RWPE2 (cell line): ENCODE measurements at regions not wholly inside any gene's neighbourhood (a gene's known extent, or its start where the extent isn't known, plus 50 kb on each side); places are given as distances from the start of the nearest gene placed in this dataset.

Source experiments
- ATAC-seq: fragments of 200-7000 bp; cut with Tn5 transposase; 3 replicates; pipeline ENCODE4 v1.9.1; 2021; ENCODE audit warnings: low read depth
- DNase-seq: peaks from one replicate; pipeline ENCODE4 v3.0.0-alpha.2; 2020; ENCODE audit warnings: low spot score
- H3K27ac ChIP-seq: fragments of 450-650 bp; 2 replicates; pipeline ENCODE4 v1.5.1; 2017; ENCODE audit warnings: mild to moderate bottlenecking; ENCODE audit not compliant: poor library complexity, severe bottlenecking
- H3K27me3 ChIP-seq: fragments of 250-450 bp; sonication (Bioruptor Pico); 2 replicates; pipeline ENCODE4 v1.5.1; 2021; ENCODE audit warnings: mild to moderate bottlenecking, moderate library complexity; ENCODE audit not compliant: insufficient read depth, poor library complexity, severe bottlenecking
- H3K36me3 ChIP-seq: fragments of 250-450 bp; sonication (Bioruptor Pico); 2 replicates; pipeline ENCODE4 v1.5.1; 2020; ENCODE audit warnings: low read depth, mild to moderate bottlenecking, moderate library complexity
- H3K4me1 ChIP-seq: fragments of 250-450 bp; sonication (Bioruptor Pico); 2 replicates; pipeline ENCODE4 v1.5.1; 2021; ENCODE audit warnings: mild to moderate bottlenecking, moderate library complexity; ENCODE audit not compliant: insufficient read depth, poor library complexity, severe bottlenecking
- H3K4me3 ChIP-seq: fragments of 250-450 bp; sonication (Bioruptor Pico); 2 replicates; pipeline ENCODE4 v1.5.1; 2021; ENCODE audit warnings: mild to moderate bottlenecking, moderate library complexity; ENCODE audit not compliant: severe bottlenecking
- H3K9me3 ChIP-seq: fragments of 250-450 bp; sonication (Bioruptor Pico); 2 replicates; pipeline ENCODE4 v1.5.1; 2021; ENCODE audit warnings: mild to moderate bottlenecking, moderate library complexity; ENCODE audit not compliant: severe bottlenecking
- TF ChIP-seq, protein P1 (sequence below): fragments of 450-650 bp; IDR thresholded peaks from one replicate; pipeline ENCODE4 v1.5.1; 2017; ENCODE audit warnings: mild to moderate bottlenecking, moderate library complexity; ENCODE audit not compliant: poor library complexity, severe bottlenecking

DNA sequence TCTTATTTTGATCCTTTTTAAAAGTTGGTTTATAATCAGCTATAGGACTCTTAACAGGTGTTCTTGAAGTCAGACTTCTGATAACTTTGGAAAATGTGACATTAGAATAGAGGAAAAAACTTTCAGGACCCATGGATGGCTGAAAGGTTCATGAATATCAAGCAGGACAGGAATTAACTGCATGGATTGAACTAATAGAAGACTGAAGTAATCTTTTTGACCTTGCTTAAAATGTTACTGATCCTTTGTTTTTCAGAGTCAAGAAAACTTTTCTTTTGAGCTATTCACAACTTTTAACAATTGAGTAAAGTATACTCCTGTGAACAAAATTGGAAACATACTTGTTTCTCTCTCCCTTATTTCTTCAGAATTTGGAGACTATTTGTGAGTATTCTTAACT lies 79.2 kb downstream of the PLK2 start:
- no peak overlapping the region for H3K4me3 ChIP-seq
- no peaks in the 10 kb centered on the region for H3K27me3 ChIP-seq
- H3K4me1 ChIP-seq, result no peaks in the 10 kb centered on the region
- no peak for ATAC-seq
- H3K27ac ChIP-seq, result no peak overlapping the region
- TF ChIP-seq, protein P1, sequence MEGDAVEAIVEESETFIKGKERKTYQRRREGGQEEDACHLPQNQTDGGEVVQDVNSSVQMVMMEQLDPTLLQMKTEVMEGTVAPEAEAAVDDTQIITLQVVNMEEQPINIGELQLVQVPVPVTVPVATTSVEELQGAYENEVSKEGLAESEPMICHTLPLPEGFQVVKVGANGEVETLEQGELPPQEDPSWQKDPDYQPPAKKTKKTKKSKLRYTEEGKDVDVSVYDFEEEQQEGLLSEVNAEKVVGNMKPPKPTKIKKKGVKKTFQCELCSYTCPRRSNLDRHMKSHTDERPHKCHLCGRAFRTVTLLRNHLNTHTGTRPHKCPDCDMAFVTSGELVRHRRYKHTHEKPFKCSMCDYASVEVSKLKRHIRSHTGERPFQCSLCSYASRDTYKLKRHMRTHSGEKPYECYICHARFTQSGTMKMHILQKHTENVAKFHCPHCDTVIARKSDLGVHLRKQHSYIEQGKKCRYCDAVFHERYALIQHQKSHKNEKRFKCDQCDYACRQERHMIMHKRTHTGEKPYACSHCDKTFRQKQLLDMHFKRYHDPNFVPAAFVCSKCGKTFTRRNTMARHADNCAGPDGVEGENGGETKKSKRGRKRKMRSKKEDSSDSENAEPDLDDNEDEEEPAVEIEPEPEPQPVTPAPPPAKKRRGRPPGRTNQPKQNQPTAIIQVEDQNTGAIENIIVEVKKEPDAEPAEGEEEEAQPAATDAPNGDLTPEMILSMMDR, result no peak
- DNase-seq, result no peak
- H3K36me3 ChIP-seq, result no peaks in the 10 kb centered on the region
- H3K9me3 ChIP-seq, result peaks cover 12% of the 10 kb centered on the region

GRCh38 chr5:58378613-58379390 lies 81.1 kb downstream of the PLK2 start:
- ATAC-seq, result no peak
- Histone ChIP-seq H3K4me1 (no peaks in the 10 kb centered on the region), H3K27me3 (no peaks in the 10 kb centered on the region), H3K36me3 (no peaks in the 10 kb centered on the region), H3K27ac (no peak overlapping the region), H3K9me3 (peaks cover 12% of the 10 kb centered on the region), H3K4me3 (no peak overlapping the region)
- TF ChIP-seq, protein P1, result no peak
- DNase-seq, result no peak

DNA sequence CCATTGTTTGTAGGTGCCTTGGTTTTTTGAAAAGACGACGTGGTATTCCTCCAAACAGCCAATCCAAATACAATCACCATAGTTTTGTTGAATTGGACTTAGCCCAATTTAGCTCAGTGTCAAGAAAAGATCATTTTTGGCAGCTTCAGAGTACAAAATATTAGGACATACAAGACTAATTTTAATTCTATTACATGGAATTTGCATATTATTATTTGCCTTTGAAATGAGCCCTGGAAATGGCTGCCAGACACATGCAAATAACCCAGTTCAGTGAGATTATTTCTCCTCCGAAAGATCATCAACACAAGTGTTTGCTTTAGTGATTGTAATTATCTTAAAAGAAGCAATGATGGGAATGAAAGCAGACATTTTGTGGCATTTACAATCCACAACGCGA lies 89.3 kb downstream of the PLK2 start:
- no peak for DNase-seq
- TF ChIP-seq, protein P1, result no peak
- Histone ChIP-seq H3K4me3 (no peak overlapping the region), H3K27ac (no peak overlapping the region), H3K36me3 (no peaks in the 10 kb centered on the region), H3K9me3 (no peaks in the 10 kb centered on the region), H3K4me1 (no peaks in the 10 kb centered on the region), H3K27me3 (no peaks in the 10 kb centered on the region)
- no peak for ATAC-seq

- no peaks in the 10 kb centered on the region for H3K9me3 ChIP-seq
- no peaks in the 10 kb centered on the region for H3K4me1 ChIP-seq
- no peak overlapping the region for H3K27ac ChIP-seq
- no peaks in the 10 kb centered on the region for H3K27me3 ChIP-seq
- no peak overlapping the region for H3K4me3 ChIP-seq
- DNase-seq (no peak), ATAC-seq (no peak)
- H3K36me3 ChIP-seq, result no peaks in the 10 kb centered on the region
- TF ChIP-seq, protein P1, result no peak
Observed at GRCh38 chr5:58369513-58370190, 90.2 kb downstream of the PLK2 start.

DNA sequence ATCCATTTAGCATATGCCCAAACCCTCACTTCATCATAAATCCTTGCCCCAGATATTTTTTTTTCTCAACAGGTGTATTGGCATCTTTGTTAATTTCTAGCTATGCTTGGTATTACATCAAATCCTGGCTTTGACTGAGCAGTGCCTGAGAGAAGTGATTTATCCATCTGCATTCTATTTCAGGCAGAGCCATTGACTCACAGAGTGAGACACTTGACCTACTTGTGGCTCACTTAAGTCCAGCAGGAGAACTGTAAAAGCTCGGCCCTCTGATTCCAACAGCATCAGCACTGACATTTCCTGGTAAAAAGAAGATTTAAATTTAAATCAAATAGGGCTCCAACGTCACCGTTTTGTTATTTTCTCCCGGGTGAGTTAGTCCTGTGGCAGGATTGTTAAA lies 93.4 kb downstream of the PLK2 start:
- ATAC-seq (no peak), DNase-seq (no peak)
- H3K9me3 ChIP-seq, result no peaks in the 10 kb centered on the region
- no peak overlapping the region for H3K4me3 ChIP-seq
- no peak overlapping the region for H3K27ac ChIP-seq
- no peaks in the 10 kb centered on the region for H3K36me3 ChIP-seq
- H3K4me1 ChIP-seq, result no peaks in the 10 kb centered on the region
- TF ChIP-seq, protein P1, result no peak
- no peaks in the 10 kb centered on the region for H3K27me3 ChIP-seq
